Heart right ventricle (tissue), 16 donors: ENCODE measurements at regions not wholly inside any gene's neighbourhood (a gene's known extent, or its start where the extent isn't known, plus 50 kb on each side); places are given as distances from the start of the nearest gene placed in this dataset.

Source experiments
- ATAC-seq, 8 donors: fragments of 200-7000 bp; cut with Tn5 transposase; one replicate each; pipeline ENCODE4 v1.9.1; 2020; ENCODE audit warnings: mild to moderate bottlenecking in 8 of 8, moderate library complexity in 8 of 8, moderate number of reproducible peaks in 1 of 8
- DNase-seq, 2 donors: peaks; one replicate each; pipeline ENCODE4 v3.0.0-alpha.2; 2020
- H3K27ac ChIP-seq, 10 donors: fragments of 200-600 bp; sonication (generic) in 2 of 10; one replicate each; pipeline versions ENCODE4 v1.5.0 to v1.8.0; 2020 to 2022; ENCODE audit warnings: mild to moderate bottlenecking in 3 of 10
- H3K27me3 ChIP-seq, 7 donors: fragments of 200-600 bp; one replicate each; pipeline ENCODE4 v1.8.0; 2021 to 2022; ENCODE audit warnings: mild to moderate bottlenecking in 2 of 7
- H3K36me3 ChIP-seq, 9 donors: fragments of 200-600 bp; sonication (generic) in 1 of 9; one replicate each; pipeline versions ENCODE4 v1.5.0 to v1.8.0; 2020 to 2022; ENCODE audit warnings: mild to moderate bottlenecking in 2 of 9
- H3K4me1 ChIP-seq, 9 donors: fragments of 200-600 bp; sonication (generic) in 1 of 9; one replicate each; pipeline versions ENCODE4 v1.5.0 to v1.8.0; 2020 to 2022; ENCODE audit warnings: mild to moderate bottlenecking in 4 of 9
- H3K4me3 ChIP-seq, 10 donors: fragments of 200-600 bp; sonication (generic) in 2 of 10; one replicate each; pipeline versions ENCODE4 v1.5.0 to v1.8.0; 2020 to 2022; ENCODE audit warnings: mild to moderate bottlenecking in 7 of 10, moderate library complexity in 2 of 10
- H3K9me3 ChIP-seq, 11 donors: fragments of 200-600 bp in 10 of 11; sonication (generic) in 2 of 11; one replicate each; pipeline versions ENCODE4 v1.5.0 to v1.8.0; 2013 to 2022; ENCODE audit warnings: mild to moderate bottlenecking in 2 of 11, control low read depth in 1 of 11, moderate library complexity in 1 of 11
- WGBS, 2 donors: extraction: QIAGEN DNeasy Blood & Tissue Kit; methylation state at CpG; one replicate each; pipeline ENCODE4 v1.1.7; 2013; ENCODE audit warnings: inconsistent platforms in 1 of 2; 5-methylcytosine and 5-hydroxymethylcytosine counted together
- intact Hi-C, 10 donors: fragments of 100-400 bp; cut with DNase I; formaldehyde crosslinking; loops; one replicate each; pipeline versions ENCODE4 v1.11.1 to v1.14.2; 2022
- TF ChIP-seq, protein P1 (sequence below), 9 donors: fragments of 200-600 bp; sonication (generic) in 2 of 9; IDR thresholded peaks; one replicate each; pipeline versions ENCODE4 v1.5.0 to v1.8.0; 2021 to 2022; ENCODE audit warnings: antibody characterized with exemption in 9 of 9, mild to moderate bottlenecking in 5 of 9, moderate library complexity in 1 of 9
- donor health status: Arrhythmogenic right ventricular cardiomyopathy.
- donor health status: ischemic (EF 13 %, LVEDD 7.1; RV severe dilation, severe dysfunction).
- donor health status: healthy with polysubstance abuse.
- donor health status: DM: no; HTN: yes; CAD: no.
- donor health status: DM: no; HTN: no; CAD: no.
- donor health status: ischemic (EF 25% LVEDD 6.9; RV normal size, moderate dysfunction).
- donor health status: ischemic (EF 25% LVEDD 5.7; RV mildly dilated, moderate dysfunction).
- donor health status: healthy.
- donor health status: DM: yes; HTN: yes; CAD: no.
- donor health status: Ischemic cardiomyopathy.
- donor health status: ischemic (EF 35%, LVEDD 5.7; RV mildly dilated, moderate dysfunction).
- donor health status: nonischemic (EF 11% LVEDD 7.7; RV severe dilation, severe dysfunction).
- donor health status: DM: yes; HTN: yes; CAD: no.
- donor health status: PGD.
- donor health status: ischemic (EF 29% LVEDD 5.4; RV normal size, mild dysfunction).
- donor health status: nonischemic (EF 23%, LVEDD 6.1; RV moderate dilation, normal function).

GRCh38 chr2:13193075-13193474 is 476.3 kb downstream of the TRIB2 start:
- H3K4me3 ChIP-seq = no peak overlapping the region
- H3K9me3 ChIP-seq = no peaks in the 10 kb centered on the region
- no peak overlapping the region for H3K27ac ChIP-seq
- H3K36me3 ChIP-seq = no peaks in the 10 kb centered on the region
- DNase-seq = no peak
- H3K4me1 ChIP-seq = no peaks in the 10 kb centered on the region
- intact Hi-C loops = no loop called here
- 56 to 62% methylated on average over 4 of the region's 4 CpGs for WGBS, 2 donors
- TF ChIP-seq, protein P1, sequence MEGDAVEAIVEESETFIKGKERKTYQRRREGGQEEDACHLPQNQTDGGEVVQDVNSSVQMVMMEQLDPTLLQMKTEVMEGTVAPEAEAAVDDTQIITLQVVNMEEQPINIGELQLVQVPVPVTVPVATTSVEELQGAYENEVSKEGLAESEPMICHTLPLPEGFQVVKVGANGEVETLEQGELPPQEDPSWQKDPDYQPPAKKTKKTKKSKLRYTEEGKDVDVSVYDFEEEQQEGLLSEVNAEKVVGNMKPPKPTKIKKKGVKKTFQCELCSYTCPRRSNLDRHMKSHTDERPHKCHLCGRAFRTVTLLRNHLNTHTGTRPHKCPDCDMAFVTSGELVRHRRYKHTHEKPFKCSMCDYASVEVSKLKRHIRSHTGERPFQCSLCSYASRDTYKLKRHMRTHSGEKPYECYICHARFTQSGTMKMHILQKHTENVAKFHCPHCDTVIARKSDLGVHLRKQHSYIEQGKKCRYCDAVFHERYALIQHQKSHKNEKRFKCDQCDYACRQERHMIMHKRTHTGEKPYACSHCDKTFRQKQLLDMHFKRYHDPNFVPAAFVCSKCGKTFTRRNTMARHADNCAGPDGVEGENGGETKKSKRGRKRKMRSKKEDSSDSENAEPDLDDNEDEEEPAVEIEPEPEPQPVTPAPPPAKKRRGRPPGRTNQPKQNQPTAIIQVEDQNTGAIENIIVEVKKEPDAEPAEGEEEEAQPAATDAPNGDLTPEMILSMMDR (IDR thresholded peaks at IDR 0.05) = no peak
- ATAC-seq = no peak
- H3K27me3 ChIP-seq = no peaks in the 10 kb centered on the region

GRCh38 chr2:13193900-13194299 is 477.2 kb downstream of the TRIB2 start:
- no peaks in the 10 kb centered on the region for H3K36me3 ChIP-seq
- WGBS, 2 donors = 0 to 9% methylated on average over 1 of the region's 1 CpG
- DNase-seq = no peak
- no peak overlapping the region for H3K27ac ChIP-seq
- no peak overlapping the region for H3K4me3 ChIP-seq
- no peak for ATAC-seq
- intact Hi-C loops = no loop called here
- no peaks in the 10 kb centered on the region for H3K4me1 ChIP-seq
- no peaks in the 10 kb centered on the region for H3K27me3 ChIP-seq
- no peaks in the 10 kb centered on the region for H3K9me3 ChIP-seq
- TF ChIP-seq, protein P1 (IDR thresholded peaks at IDR 0.05) = peak in 6 of 9 donors; percentile 19 to 52 (median 42)

GRCh38 chr2:13195270-13195669 is 478.5 kb downstream of the TRIB2 start:
- TF ChIP-seq, protein P1 (IDR thresholded peaks at IDR 0.05) = no peak
- 91 to 94% methylated on average over 1 of the region's 1 CpG for WGBS, 2 donors
- DNase-seq (no peak), ATAC-seq (no peak)
- no peak overlapping the region for H3K4me3 ChIP-seq
- intact Hi-C loops = no loop called here
- H3K36me3 ChIP-seq = no peaks in the 10 kb centered on the region
- H3K27me3 ChIP-seq = no peaks in the 10 kb centered on the region
- no peaks in the 10 kb centered on the region for H3K4me1 ChIP-seq
- H3K27ac ChIP-seq = no peak overlapping the region
- no peaks in the 10 kb centered on the region for H3K9me3 ChIP-seq

- no peak for DNase-seq
- 53 to 54% methylated on average over 1 of the region's 1 CpG for WGBS, 2 donors
- no peak overlapping the region for H3K4me3 ChIP-seq
- no peaks in the 10 kb centered on the region for H3K27me3 ChIP-seq
- no peak overlapping the region for H3K27ac ChIP-seq
- intact Hi-C loops = no loop called here
- TF ChIP-seq, protein P1 (IDR thresholded peaks at IDR 0.05) = no peak
- no peaks in the 10 kb centered on the region for H3K9me3 ChIP-seq
- no peaks in the 10 kb centered on the region for H3K36me3 ChIP-seq
- H3K4me1 ChIP-seq = no peaks in the 10 kb centered on the region
- ATAC-seq = no peak
Measured at GRCh38 chr2:13197248-13197647, 480.5 kb downstream of the TRIB2 start.

DNA sequence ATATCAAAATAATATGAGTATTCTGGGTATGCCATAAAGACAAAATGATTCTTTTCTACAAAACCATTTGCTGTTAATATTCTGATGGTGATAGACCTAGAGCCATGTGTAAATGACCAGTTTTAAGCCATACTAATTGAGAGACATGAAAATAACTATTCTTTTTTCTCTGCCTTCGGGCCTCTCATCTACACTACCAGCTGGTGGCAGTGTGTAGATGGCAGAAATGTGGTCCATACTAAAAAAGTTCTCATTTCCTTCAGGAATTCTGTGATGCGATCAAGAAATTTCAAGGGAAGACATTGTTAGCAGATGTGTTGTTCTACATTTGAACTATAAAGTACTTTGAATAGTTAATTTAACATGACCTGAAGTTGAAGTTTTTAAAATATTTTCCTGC is 485.2 kb downstream of the TRIB2 start:
- no peak overlapping the region for H3K4me3 ChIP-seq
- no peaks in the 10 kb centered on the region for H3K36me3 ChIP-seq
- DNase-seq (no peak), ATAC-seq (no peak)
- 78 to 85% methylated on average over 2 of the region's 2 CpGs for WGBS, 2 donors
- intact Hi-C loops = no loop called here
- no peaks in the 10 kb centered on the region for H3K4me1 ChIP-seq
- H3K9me3 ChIP-seq = no peaks in the 10 kb centered on the region
- no peak overlapping the region for H3K27ac ChIP-seq
- TF ChIP-seq, protein P1 (IDR thresholded peaks at IDR 0.05) = peak in 1 of 9 donors; percentile 9
- H3K27me3 ChIP-seq = no peaks in the 10 kb centered on the region
